Mesendoderm (in vitro differentiated cells): ENCODE measurements at regions not wholly inside any gene's neighbourhood (a gene's known extent, or its start where the extent isn't known, plus 50 kb on each side); places are given as distances from the start of the nearest gene placed in this dataset.

Experiments used
- DNase-seq: peaks from one replicate; pipeline ENCODE4 v3.0.0; 2013
- H2AK5ac ChIP-seq: 2 replicates; pipeline ENCODE4 v1.6.1; 2013; ENCODE audit warnings: low read length, inconsistent platforms
- H2BK120ac ChIP-seq: 2 replicates; pipeline ENCODE4 v1.6.1; 2013; ENCODE audit warnings: low read depth, mild to moderate bottlenecking, low read length, moderate library complexity, mixed read lengths
- H2BK15ac ChIP-seq: replicated peaks from 2 replicates; pipeline ENCODE4 v1.6.1; 2013; ENCODE audit warnings: low read depth, mild to moderate bottlenecking, moderate library complexity
- H2BK5ac ChIP-seq: 2 replicates; pipeline ENCODE4 v1.6.1; 2013; ENCODE audit warnings: low read length, inconsistent platforms
- H3K18ac ChIP-seq: 2 replicates; pipeline ENCODE4 v1.6.1; 2013; ENCODE audit warnings: mild to moderate bottlenecking, low read length, mixed read lengths
- H3K23ac ChIP-seq: one replicate; pipeline ENCODE4 v1.6.1; 2013; ENCODE audit warnings: low read length
- H3K27ac ChIP-seq: 2 replicates; pipeline ENCODE4 v1.5.1; 2013; ENCODE audit warnings: low read depth, mild to moderate bottlenecking, inconsistent platforms, low read length, moderate library complexity
- H3K27me3 ChIP-seq: 2 replicates; pipeline ENCODE4 v1.6.1; 2013; ENCODE audit warnings: low read length, control low read depth, mild to moderate bottlenecking, inconsistent platforms; ENCODE audit not compliant: insufficient read depth, poor library complexity
- H3K36me3 ChIP-seq: 2 replicates; pipeline ENCODE4 v1.6.1; 2013; ENCODE audit warnings: low read length, inconsistent platforms; ENCODE audit not compliant: control insufficient read depth, insufficient read depth
- H3K4ac ChIP-seq: one replicate; pipeline ENCODE4 v1.6.1; 2013; ENCODE audit warnings: low read depth, mild to moderate bottlenecking, low read length, moderate library complexity
- H3K4me1 ChIP-seq: 2 replicates; pipeline ENCODE4 v1.6.1; 2013; ENCODE audit warnings: low read depth, low read length, inconsistent platforms; ENCODE audit not compliant: control insufficient read depth
- H3K4me2 ChIP-seq: 2 replicates; pipeline ENCODE4 v1.6.1; 2013; ENCODE audit warnings: low read length
- H3K4me3 ChIP-seq: 2 replicates; pipeline ENCODE4 v1.5.1; 2013; ENCODE audit warnings: mild to moderate bottlenecking, low read length
- H3K56ac ChIP-seq: one replicate; pipeline ENCODE4 v1.6.1; 2013; ENCODE audit warnings: low read length
- H3K79me1 ChIP-seq: 2 replicates; pipeline ENCODE4 v1.6.1; 2013; ENCODE audit warnings: low read length, inconsistent platforms
- H3K79me2 ChIP-seq: 2 replicates; pipeline ENCODE4 v1.6.1; 2013; ENCODE audit warnings: mild to moderate bottlenecking, low read length; ENCODE audit not compliant: control insufficient read depth, insufficient read depth
- H3K9ac ChIP-seq: 2 replicates; pipeline ENCODE4 v1.6.1; 2013; ENCODE audit warnings: low read length, inconsistent platforms
- H4K5ac ChIP-seq: one replicate; pipeline ENCODE4 v1.6.1; 2013; ENCODE audit warnings: low read length
- H4K8ac ChIP-seq: one replicate; pipeline ENCODE4 v1.6.1; 2013; ENCODE audit warnings: low read depth, mild to moderate bottlenecking, control low read depth, low read length, moderate library complexity
- WGBS: extraction: QIAGEN DNeasy Blood & Tissue Kit; methylation state at CpG from one replicate; pipeline ENCODE4 v1.1.7; 2013; ENCODE audit warnings: low lambda C conversion rate, missing lambda C conversion rate; ENCODE audit not compliant: insufficient coverage; ENCODE audit errors: extremely low coverage; 5-methylcytosine and 5-hydroxymethylcytosine counted together

DNA sequence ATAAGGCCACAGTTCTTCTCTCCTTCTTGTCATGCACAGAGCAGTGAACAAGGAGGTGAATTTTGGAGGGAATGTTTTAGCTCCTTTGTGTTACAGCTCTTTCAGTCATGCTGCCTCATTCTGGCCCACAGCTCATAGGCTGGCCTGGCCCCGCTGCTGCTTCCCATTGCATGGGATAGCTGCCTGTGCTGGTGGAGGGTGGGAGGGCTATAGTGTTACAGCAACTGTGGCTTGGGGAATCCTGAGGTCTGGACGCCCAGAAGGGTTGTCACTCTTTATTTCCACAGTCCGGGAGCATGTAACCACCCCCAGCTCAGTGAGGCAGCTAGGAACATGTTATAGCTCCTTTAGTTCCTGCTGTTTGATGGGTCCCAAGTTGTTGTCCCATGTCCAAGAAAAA is 210.3 kb downstream of the AMY1C start:
- no peak overlapping the region for H3K18ac ChIP-seq
- no peaks in the 10 kb centered on the region for H3K36me3 ChIP-seq
- H3K79me1 ChIP-seq, result no peaks in the 10 kb centered on the region
- no peaks in the 10 kb centered on the region for H3K4me1 ChIP-seq
- H4K8ac ChIP-seq, result no peak overlapping the region
- no peak overlapping the region for H2AK5ac ChIP-seq
- no peak overlapping the region for H2BK120ac ChIP-seq
- H3K4me3 ChIP-seq, result no peak overlapping the region
- no peak overlapping the region for H3K27ac ChIP-seq
- no CpG with 5 or more reads among the region's 3 CpGs for WGBS
- H2BK5ac ChIP-seq, result no peak overlapping the region
- H3K4me2 ChIP-seq, result no peak overlapping the region
- no peaks in the 10 kb centered on the region for H3K27me3 ChIP-seq
- no peaks in the 10 kb centered on the region for H3K79me2 ChIP-seq
- no peak overlapping the region for H4K5ac ChIP-seq
- no peak for DNase-seq
- H2BK15ac ChIP-seq, result no peak overlapping the region
- no peak overlapping the region for H3K56ac ChIP-seq
- no peak overlapping the region for H3K9ac ChIP-seq
- no peak overlapping the region for H3K4ac ChIP-seq
- H3K23ac ChIP-seq, result no peak overlapping the region

- Histone ChIP-seq H3K4me1 (no peaks in the 10 kb centered on the region), H3K27me3 (no peaks in the 10 kb centered on the region), H3K4ac (no peak overlapping the region), H2BK5ac (no peak overlapping the region), H4K5ac (no peak overlapping the region), H3K4me3 (no peak overlapping the region), H3K23ac (no peak overlapping the region), H3K56ac (no peak overlapping the region), H3K36me3 (no peaks in the 10 kb centered on the region), H3K27ac (no peak overlapping the region), H2AK5ac (no peak overlapping the region), H2BK15ac (no peak overlapping the region), H3K79me1 (no peaks in the 10 kb centered on the region), H3K9ac (no peak overlapping the region), H3K4me2 (no peak overlapping the region), H3K79me2 (no peaks in the 10 kb centered on the region), H2BK120ac (no peak overlapping the region), H3K18ac (no peak overlapping the region), H4K8ac (no peak overlapping the region)
- no CpG with 5 or more reads among the region's 6 CpGs for WGBS
- DNase-seq, result no peak
Observed at GRCh38 chr1:103960710-103961109, 211.0 kb downstream of the AMY1C start.

- Histone ChIP-seq H3K4me2 (no peak overlapping the region), H4K8ac (no peak overlapping the region), H3K27me3 (no peaks in the 10 kb centered on the region), H3K4me1 (no peaks in the 10 kb centered on the region), H3K56ac (no peak overlapping the region), H2AK5ac (no peak overlapping the region), H3K4ac (no peak overlapping the region), H2BK5ac (no peak overlapping the region), H3K18ac (no peak overlapping the region), H2BK15ac (no peak overlapping the region), H2BK120ac (no peak overlapping the region), H3K4me3 (no peak overlapping the region), H3K9ac (no peak overlapping the region), H3K79me2 (no peaks in the 10 kb centered on the region), H4K5ac (no peak overlapping the region), H3K79me1 (no peaks in the 10 kb centered on the region), H3K27ac (no peak overlapping the region), H3K23ac (no peak overlapping the region), H3K36me3 (no peaks in the 10 kb centered on the region)
- no peak for DNase-seq
- WGBS, result no CpG with 5 or more reads among the region's 3 CpGs
Observed at GRCh38 chr1:103986792-103987191, 237.1 kb downstream of the AMY1C start.

DNA sequence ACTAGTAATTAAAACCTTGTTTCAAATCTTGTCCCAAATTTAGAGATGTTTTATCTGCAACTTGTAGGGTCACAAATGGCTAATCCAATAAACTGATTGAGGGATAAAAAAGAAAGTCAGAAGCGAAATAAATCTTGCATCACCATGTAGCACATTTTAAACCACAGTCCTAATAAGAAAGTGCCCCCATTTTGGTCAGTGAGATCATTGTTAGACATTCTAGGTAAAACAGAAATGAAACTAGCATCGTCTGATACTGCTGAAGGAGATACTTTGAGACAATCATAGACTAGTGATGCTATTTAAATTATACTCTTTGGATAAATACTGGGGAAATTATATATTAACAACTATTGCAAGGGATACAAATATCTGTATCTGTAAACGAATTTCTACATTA is 247.9 kb downstream of the AMY1C start:
- no peak overlapping the region for H3K4me2 ChIP-seq
- H3K27me3 ChIP-seq, result no peaks in the 10 kb centered on the region
- H3K4me3 ChIP-seq, result no peak overlapping the region
- H2BK15ac ChIP-seq, result no peak overlapping the region
- no peaks in the 10 kb centered on the region for H3K79me1 ChIP-seq
- no peak overlapping the region for H3K9ac ChIP-seq
- no peak overlapping the region for H3K18ac ChIP-seq
- H3K79me2 ChIP-seq, result no peaks in the 10 kb centered on the region
- no peak overlapping the region for H4K8ac ChIP-seq
- WGBS, result no CpG with 5 or more reads among the region's 3 CpGs
- DNase-seq, result no peak
- H3K4ac ChIP-seq, result no peak overlapping the region
- no peak overlapping the region for H3K23ac ChIP-seq
- H4K5ac ChIP-seq, result no peak overlapping the region
- no peak overlapping the region for H3K56ac ChIP-seq
- H3K4me1 ChIP-seq, result no peaks in the 10 kb centered on the region
- no peak overlapping the region for H2BK5ac ChIP-seq
- no peak overlapping the region for H2BK120ac ChIP-seq
- no peaks in the 10 kb centered on the region for H3K36me3 ChIP-seq
- H2AK5ac ChIP-seq, result no peak overlapping the region
- H3K27ac ChIP-seq, result no peak overlapping the region

DNA sequence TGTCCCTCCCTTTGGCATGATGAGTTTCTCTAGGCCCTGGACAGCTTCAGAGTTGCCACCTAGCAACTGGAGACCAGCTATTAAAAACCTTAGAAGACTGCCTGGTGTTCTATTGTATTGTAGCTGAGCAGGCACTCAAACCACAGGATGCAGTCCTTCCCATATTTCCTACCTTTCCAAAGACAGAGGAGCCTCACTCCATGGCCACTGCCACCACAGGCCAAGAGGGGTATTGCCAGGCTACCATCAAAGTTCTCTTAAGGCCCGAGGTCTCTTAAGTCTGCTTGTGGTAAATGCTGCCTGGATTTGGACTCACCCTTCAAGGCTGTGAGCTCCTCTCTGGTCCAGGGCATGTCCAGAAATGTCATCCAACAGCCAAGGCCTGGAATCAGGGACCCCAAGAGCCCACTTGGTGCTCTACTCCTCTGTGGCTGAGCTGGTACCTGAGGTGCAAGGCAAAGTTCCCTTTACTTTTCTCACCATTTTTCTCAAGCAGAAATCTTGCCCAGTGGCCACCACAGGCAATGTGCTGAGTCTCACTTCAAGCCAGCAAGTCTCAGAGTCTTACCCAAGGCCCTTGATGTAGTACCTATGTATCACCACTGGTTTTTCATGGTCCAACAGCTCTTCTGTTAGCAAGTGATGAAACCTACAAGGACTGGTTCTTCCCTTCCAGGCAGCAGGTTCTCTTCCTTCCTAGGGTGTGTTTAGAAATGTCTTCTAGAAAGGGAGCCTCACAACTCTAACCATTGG is 269.4 kb downstream of the AMY1C start:
- Histone ChIP-seq H2BK120ac (no peak overlapping the region), H3K18ac (no peak overlapping the region), H3K56ac (no peak overlapping the region), H3K79me1 (no peaks in the 10 kb centered on the region), H4K5ac (no peak overlapping the region), H3K4me2 (no peak overlapping the region), H3K4me3 (no peak overlapping the region), H3K4ac (no peak overlapping the region), H4K8ac (no peak overlapping the region), H2BK5ac (no peak overlapping the region), H3K4me1 (no peaks in the 10 kb centered on the region), H3K9ac (no peak overlapping the region), H2BK15ac (no peak overlapping the region), H3K27me3 (no peaks in the 10 kb centered on the region), H3K27ac (no peak overlapping the region), H2AK5ac (no peak overlapping the region), H3K79me2 (no peaks in the 10 kb centered on the region), H3K23ac (no peak overlapping the region), H3K36me3 (no peaks in the 10 kb centered on the region)
- peak; percentile 32 for DNase-seq
- WGBS, result no CpG with 5 or more reads among the region's 1 CpG

- Histone ChIP-seq H3K4me1 (no peaks in the 10 kb centered on the region), H3K79me2 (no peaks in the 10 kb centered on the region), H4K8ac (no peak overlapping the region), H3K4me2 (no peak overlapping the region), H3K27me3 (no peaks in the 10 kb centered on the region), H3K4me3 (no peak overlapping the region), H2BK120ac (no peak overlapping the region), H2BK5ac (no peak overlapping the region), H4K5ac (no peak overlapping the region), H3K4ac (no peak overlapping the region), H2AK5ac (no peak overlapping the region), H3K27ac (no peak overlapping the region), H3K9ac (no peak overlapping the region), H3K56ac (no peak overlapping the region), H3K18ac (no peak overlapping the region), H3K79me1 (no peaks in the 10 kb centered on the region), H2BK15ac (no peak overlapping the region), H3K36me3 (no peaks in the 10 kb centered on the region), H3K23ac (no peak overlapping the region)
- no CpG with 5 or more reads among the region's 1 CpG for WGBS
- no peak for DNase-seq
Observed at GRCh38 chr1:104019675-104020049, 270.0 kb downstream of the AMY1C start.
